ENCODE measurements at regions not wholly inside any gene's neighbourhood (a gene's known extent, or its start where the extent isn't known, plus 50 kb on each side); places are given as distances from the start of the nearest gene placed in this dataset.

- TF ChIP-seq CTCF (IDR thresholded peaks at IDR 0.05; ENCODE audit: poor library complexity) (no peak), EZH2phosphoT487 (IDR thresholded peaks at IDR 0.05; ENCODE audit: low read depth, severe bottlenecking, unreplicated experiment) (no peak)
Measured at GRCh38 chr7:9029681-9030530, 596.5 kb downstream of the NXPH1 start.

Measured in hepatocyte (in vitro differentiated cells).